ENCODE measurements at regions not wholly inside any gene's neighbourhood (a gene's known extent, or its start where the extent isn't known, plus 50 kb on each side); places are given as distances from the start of the nearest gene placed in this dataset.

DNA sequence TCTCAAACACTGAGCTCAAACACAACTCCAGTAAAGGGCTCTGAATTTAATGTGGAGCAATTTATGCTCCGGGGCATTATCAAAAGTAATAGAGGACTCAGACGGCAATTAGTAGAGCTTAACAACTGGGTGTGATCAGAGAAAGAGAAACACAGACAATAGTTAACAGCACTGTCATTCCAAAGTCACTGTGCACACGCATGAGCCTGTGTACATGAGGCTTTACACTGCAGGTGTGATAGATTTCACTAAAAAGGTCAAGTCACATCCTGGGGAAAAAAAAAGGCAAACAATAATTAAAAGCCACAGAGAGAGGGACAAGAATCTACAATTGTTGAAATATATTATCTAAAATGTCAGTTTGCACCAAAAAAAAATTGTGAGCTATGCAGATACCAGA, 956.5 kb downstream of the CDH18 start:
- H3K27me3 ChIP-seq (ENCODE audit: control insufficient read depth, insufficient read depth, low read length, poor library complexity, severe bottlenecking): no peaks in the 10 kb centered on the region
- TF ChIP-seq CTCF (conservative IDR thresholded peaks at IDR 0.05): no peak
- 63 to 94% methylated on average over 1 to 3 of the region's 3 CpGs for WGBS, 2 experiments (ENCODE audit: insufficient coverage in 1 of 2, insufficient read length in 1 of 2)
- H3K36me3 ChIP-seq (ENCODE audit: control insufficient read depth, insufficient read depth, low read length): no peaks in the 10 kb centered on the region
- Mint-ChIP-seq H3K4me3 (no peak overlapping the region), H3K4me1 (peaks cover 21% of the 10 kb centered on the region), H3K9me3 (no peaks in the 10 kb centered on the region), H3K27me3 (ENCODE audit: insufficient read depth) (no peaks in the 10 kb centered on the region), H3K27ac (no peak overlapping the region), H3K36me3 (ENCODE audit: low read depth) (no peaks in the 10 kb centered on the region)
- no peak overlapping the region for H3K27ac ChIP-seq (ENCODE audit: low read depth, low read length)
- DNase-seq: no peak
- H3K9me3 ChIP-seq (ENCODE audit: control insufficient read depth, low read length): no peaks in the 10 kb centered on the region
- H3K4me1 ChIP-seq (ENCODE audit: control insufficient read depth, insufficient read depth, low read length): peaks cover 4% of the 10 kb centered on the region
- no peak overlapping the region for H3K9ac ChIP-seq (ENCODE audit: extremely low read depth, low read length, poor library complexity, severe bottlenecking)
- H3K4me3 ChIP-seq (ENCODE audit: low read length): no peak overlapping the region

DNA sequence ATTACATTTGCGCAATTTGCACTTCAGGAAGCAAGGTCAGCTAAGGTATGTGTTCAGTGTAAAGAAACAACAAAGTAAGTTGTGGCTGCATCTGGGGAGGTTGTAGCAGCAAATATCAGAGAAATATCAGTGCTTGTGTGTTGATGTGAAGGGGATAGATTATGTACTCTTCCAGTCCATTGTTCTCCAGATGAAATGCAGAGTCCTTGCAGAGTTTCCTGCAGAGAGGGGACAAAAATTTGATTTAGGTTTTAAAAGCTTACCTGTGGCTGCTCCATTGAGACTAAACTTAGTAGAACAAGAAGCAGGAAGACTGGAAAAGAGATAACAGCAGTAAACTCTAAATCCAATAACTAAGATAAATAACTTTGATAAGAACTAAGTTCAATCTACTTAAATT, 952.2 kb downstream of the CDH18 start:
- H3K9me3 ChIP-seq (ENCODE audit: control insufficient read depth, low read length): no peaks in the 10 kb centered on the region
- H3K27ac Mint-ChIP-seq: peak overlapping the region; percentile 75
- peaks cover 31% of the 10 kb centered on the region for H3K4me1 Mint-ChIP-seq
- no peak for DNase-seq
- no peak overlapping the region for H3K9ac ChIP-seq (ENCODE audit: extremely low read depth, low read length, poor library complexity, severe bottlenecking)
- TF ChIP-seq CTCF (conservative IDR thresholded peaks at IDR 0.05): no peak
- H3K4me3 ChIP-seq (ENCODE audit: low read length): no peak overlapping the region
- 35% methylated on average over 1 of the region's 1 CpG; no CpG with 5 or more reads in 1 of the 2 experiments for WGBS, 2 experiments (ENCODE audit: insufficient coverage in 1 of 2, insufficient read length in 1 of 2)
- no peaks in the 10 kb centered on the region for H3K9me3 Mint-ChIP-seq
- no peaks in the 10 kb centered on the region for H3K36me3 Mint-ChIP-seq (ENCODE audit: low read depth)
- H3K27me3 Mint-ChIP-seq (ENCODE audit: insufficient read depth): no peaks in the 10 kb centered on the region
- no peaks in the 10 kb centered on the region for H3K36me3 ChIP-seq (ENCODE audit: control insufficient read depth, insufficient read depth, low read length)
- H3K4me3 Mint-ChIP-seq: no peak overlapping the region
- H3K4me1 ChIP-seq (ENCODE audit: control insufficient read depth, insufficient read depth, low read length): peaks cover 4% of the 10 kb centered on the region
- H3K27ac ChIP-seq (ENCODE audit: low read depth, low read length): no peak overlapping the region
- no peaks in the 10 kb centered on the region for H3K27me3 ChIP-seq (ENCODE audit: control insufficient read depth, insufficient read depth, low read length, poor library complexity, severe bottlenecking)

GRCh38 chr5:19042106-19042505, 945.9 kb downstream of the CDH18 start:
- Histone ChIP-seq H3K9ac (ENCODE audit: extremely low read depth, low read length, poor library complexity, severe bottlenecking) (no peak overlapping the region), H3K4me1 (ENCODE audit: control insufficient read depth, insufficient read depth, low read length) (no peaks in the 10 kb centered on the region), H3K27me3 (ENCODE audit: control insufficient read depth, insufficient read depth, low read length, poor library complexity, severe bottlenecking) (no peaks in the 10 kb centered on the region), H3K36me3 (ENCODE audit: control insufficient read depth, insufficient read depth, low read length) (no peaks in the 10 kb centered on the region), H3K4me3 (ENCODE audit: low read length) (no peak overlapping the region), H3K9me3 (ENCODE audit: control insufficient read depth, low read length) (no peaks in the 10 kb centered on the region), H3K27ac (ENCODE audit: low read depth, low read length) (no peak overlapping the region)
- Mint-ChIP-seq H3K4me1 (peaks cover 18% of the 10 kb centered on the region), H3K4me3 (no peak overlapping the region), H3K27ac (no peak overlapping the region), H3K36me3 (ENCODE audit: low read depth) (no peaks in the 10 kb centered on the region), H3K9me3 (no peaks in the 10 kb centered on the region), H3K27me3 (ENCODE audit: insufficient read depth) (no peaks in the 10 kb centered on the region)
- DNase-seq: no peak
- TF ChIP-seq CTCF (conservative IDR thresholded peaks at IDR 0.05): no peak
- WGBS, 2 experiments (ENCODE audit: insufficient coverage in 1 of 2, insufficient read length in 1 of 2): 92 to 96% methylated on average over 2 of the region's 2 CpGs

Data from endodermal cell (in vitro differentiated cells).